Stimulated activated CD4-positive, alpha-beta T cell treated with anti-CD3 and anti-CD28 coated beads, Interleukin-15, amount 100 ng/mL, for 48 hours (primary cell): ENCODE measurements at regions not wholly inside any gene's neighbourhood (a gene's known extent, or its start where the extent isn't known, plus 50 kb on each side); places are given as distances from the start of the nearest gene placed in this dataset.

Experiments
- DNase-seq, 2 donors: peaks; one replicate each; pipeline ENCODE4 v3.0.0-alpha.2; 2020; ENCODE audit warnings: low read depth in 2 of 2

DNA sequence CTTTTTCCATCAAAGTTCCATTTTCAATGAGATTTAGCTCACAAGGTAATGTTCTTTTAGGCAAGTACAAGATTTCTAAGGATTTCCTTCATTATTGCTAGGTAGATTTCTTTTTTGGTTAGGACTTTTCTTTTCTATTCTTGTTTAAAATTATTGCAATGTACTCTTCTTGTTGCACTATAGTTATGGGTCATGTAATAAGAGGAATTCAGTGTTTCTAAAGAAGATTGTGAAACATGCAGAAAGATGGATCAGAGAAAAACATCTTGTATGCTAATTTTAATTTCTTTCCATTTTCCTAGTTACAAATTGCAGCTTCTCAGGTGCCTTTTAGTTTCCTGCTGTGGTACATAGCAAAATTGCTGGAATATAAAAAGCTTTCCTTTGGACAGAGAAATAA, 56.1 kb downstream of the BTG1 start:
- no peak for DNase-seq

DNA sequence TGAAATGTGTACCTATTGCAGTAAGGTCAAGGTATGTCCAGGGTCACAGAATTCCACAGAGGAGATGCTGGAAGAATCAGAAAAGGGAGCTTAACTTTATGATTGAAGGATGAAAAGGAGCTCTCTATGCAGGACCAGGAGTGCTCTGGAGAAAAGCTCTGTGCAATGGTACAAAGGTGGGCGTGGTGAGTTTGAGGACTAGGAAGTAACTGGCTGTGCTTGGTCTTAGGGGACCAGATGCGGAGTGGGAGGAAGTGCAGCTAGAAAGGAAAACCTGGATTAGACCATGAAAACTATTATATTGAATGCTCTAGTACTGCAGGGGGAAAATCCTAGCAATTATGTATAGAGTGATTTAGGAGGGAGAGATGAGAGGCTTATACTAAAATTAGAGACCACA, 56.8 kb downstream of the BTG1 start:
- no peak for DNase-seq

DNA sequence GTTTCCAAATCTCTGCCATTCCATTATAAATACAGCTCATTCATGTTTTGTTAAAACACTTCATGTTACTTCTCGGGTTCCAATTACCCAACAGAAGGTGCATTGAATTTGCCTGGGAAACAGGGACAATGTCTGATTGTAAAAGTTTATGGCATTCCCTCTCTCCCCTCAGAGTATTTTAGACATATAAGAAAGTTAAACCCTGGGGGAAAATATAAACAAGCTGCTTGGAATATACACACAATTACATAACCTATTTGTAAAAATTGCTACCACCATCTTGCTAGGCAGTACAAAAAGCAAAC, 60.0 kb downstream of the BTG1 start:
- no peak for DNase-seq

DNA sequence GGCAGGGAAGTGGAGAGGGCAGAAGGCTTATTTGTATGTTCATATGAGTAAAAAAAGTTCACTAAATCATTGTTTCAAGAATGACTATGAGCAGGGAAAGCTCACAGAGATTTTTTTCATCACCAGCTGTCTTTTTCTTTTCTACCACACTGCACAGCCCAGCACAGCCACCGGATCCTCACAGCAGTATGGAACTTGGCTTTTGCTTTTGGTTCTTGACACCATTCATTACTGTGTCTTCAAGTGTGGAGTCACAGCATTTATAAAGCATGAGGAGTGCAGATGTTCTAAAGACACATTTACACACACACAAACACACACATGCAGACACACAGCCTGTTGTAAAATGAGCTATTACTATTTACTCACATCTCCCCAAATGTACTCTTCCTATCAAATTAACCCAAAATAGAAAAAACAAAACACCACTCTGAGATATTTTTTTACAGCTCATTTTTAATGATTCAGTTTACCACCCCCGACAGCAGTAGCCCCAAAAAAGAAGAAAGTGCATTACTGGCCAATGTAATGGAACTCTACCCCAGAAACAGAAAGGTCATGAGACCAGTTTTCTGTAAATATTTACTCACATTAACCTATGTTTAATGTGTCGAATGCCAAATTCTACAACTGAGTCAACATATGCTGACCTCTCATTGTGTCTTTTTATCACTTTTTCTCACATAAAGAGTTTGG, 60.5 kb downstream of the BTG1 start:
- DNase-seq: no peak

DNA sequence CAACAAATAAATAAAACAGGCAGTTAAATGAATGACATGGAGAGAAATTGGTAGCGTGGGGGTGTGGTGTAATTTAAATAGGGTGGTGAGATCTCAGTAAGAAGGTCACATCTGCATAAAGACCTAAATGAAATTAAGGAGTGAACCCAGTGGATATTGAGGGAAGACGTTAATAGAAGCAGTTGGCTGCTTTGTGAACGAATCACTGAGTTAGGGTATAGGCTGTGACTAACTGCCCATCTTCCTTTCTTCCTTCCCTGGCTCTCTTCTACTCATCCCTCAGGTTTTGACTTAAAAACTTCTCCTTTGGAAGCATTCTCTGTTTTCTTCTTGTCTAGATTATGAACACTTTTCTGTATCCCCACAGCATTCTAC, 64.7 kb downstream of the BTG1 start:
- no peak for DNase-seq

DNA sequence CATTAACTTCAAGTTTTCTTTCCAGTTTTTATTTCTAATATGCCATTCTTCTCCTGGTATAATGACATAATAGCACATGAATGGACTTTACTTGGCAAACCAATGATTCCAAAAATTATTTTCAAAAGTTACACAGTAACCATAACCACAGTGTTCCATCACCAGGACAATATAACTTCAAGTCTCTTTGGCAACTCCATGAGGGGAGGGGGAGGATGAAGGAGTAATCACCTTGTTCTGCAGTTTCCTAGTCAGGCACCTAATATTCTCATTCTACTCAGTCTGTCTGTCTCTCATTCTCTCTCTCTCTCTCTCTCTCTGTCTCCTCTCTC, 66.6 kb downstream of the BTG1 start:
- DNase-seq: no peak

DNA sequence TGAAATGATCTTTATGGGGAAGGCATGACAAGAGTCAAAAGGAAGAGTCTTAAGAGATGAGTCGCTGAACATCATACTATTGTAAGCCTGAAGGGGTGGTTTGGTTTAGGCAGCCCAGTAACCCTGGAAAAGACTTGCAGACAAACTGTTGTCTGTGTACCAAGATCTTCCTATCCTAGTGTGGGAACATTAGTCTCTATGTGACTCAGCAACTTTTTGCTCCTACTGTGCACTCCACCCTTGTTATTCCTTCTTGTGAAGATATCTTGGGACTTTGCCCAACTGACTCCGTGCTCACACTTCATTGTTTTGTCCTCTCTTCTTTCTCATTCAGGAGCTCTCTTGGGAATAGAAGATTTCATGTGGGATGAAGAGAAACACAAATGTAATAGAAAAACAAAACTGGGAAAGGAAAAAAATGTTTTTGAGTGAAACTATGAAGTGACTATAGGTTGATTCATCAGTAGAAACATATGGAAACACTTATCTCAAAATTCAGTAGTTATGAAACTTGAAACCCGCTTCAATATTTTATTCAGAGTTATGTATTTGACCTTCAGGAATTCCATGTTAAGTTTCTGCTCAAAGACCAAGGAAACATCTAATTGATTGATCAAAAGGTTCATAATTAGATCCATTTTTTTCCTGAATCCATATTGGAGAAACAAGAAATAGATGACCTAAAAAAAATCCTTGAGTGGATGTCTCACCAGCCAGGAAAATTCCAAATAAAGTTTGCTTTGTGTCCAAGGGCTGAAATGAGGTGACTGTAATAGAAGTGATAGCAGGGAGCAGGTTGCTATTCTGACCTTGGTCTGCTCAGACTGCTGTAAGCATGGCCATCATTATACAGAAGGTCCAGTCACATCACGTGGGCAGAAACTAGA, 67.2 kb downstream of the BTG1 start:
- peak in 1 of 2 donors; percentile 19 for DNase-seq

DNA sequence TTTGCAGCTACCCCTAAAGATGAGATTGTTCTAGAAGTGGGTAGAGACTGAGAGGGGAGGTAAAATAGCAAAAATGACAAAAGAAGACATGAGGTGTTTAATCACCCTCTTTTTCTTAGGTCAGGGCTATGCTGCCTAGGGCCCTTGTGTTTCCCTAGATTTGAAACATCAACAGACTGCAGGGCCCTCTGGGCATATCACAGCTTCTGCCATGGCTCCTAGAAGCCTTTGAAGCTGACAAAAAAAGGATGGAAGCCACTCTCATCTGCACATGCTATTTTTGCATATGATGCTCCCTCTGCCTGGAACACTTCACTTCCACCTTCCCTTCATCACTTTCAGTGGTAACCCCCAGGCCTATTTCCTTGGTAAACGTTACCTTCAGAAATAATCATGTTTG, 68.1 kb downstream of the BTG1 start:
- no peak for DNase-seq

DNA sequence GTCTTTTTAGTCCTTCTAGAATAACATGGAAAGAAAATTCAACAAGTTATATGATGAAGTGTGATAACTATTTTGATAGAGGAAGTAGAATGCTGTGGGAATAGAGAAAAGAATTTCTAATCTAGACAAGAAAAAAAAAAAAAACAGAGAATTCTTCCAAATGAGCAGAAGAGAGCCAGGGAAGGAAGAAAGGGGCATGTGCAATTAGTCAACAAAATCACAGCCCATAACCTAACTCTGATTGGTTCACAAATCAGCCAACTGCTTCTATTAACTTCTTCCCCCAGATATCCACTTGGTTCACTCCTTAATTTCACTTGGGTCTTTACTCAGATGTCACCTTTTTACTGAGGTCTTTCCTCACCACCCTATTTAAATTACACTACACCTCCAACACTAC, 69.5 kb downstream of the BTG1 start:
- DNase-seq: no peak

DNA sequence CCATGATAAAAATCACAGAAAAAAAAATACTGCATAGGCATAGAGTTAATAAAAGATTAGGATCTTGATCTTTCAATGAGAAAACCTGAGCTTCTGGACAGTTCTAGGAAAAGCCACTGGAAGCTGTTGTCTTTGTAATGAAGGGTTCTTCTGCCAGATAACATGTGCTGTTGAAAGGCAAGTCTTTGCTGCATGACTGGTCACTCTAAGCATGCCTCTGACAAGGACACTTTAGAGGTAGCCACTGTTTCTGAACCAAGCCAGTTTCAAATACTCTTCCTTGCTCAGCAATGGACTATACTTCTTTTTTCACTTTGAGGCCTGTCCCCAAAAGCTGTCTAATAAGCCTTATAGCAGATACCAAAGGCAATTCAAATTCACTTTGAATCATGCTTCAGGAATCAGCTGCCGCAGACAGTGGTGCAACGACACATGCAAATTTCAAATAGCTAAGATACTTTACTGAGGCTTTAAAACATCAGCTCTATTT, 70.2 kb downstream of the BTG1 start:
- DNase-seq: no peak

DNA sequence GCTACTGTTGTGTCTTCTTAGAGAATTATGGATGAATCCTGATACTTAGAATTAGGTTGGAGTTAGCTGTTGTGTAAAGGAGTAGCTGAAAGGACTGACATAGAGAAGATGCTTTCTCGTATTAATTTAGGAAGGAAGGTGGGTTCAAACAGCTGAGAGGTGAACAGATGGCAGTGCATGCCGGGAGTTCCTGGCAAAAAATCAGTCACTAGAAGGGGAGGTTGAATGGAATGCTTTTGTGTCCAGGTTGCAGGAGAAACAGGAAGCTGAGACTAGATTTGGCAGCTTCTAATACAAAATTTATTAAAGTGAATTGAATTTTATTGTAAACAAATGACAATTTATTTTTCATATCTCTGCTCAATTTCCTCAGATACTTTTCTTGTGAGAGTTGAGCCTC, 70.8 kb downstream of the BTG1 start:
- DNase-seq: no peak

DNA sequence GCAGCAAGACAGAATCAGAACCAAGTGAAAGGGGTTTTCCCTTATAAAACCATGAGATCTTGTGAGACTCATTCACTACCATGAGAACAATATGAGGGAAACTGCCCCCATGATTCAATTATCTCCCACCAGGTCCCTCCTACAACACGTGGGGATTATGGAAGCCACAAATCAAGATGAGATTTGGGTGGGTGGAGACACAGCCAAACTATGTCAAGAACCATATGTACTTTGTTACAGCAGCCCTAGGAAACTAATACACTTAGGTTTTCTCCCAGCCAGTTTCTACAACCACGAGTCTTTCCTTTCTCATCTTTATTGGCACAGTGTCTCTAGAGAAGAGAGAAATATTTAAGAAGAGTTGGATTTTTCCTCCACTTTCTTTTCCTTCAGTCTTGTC, 72.6 kb downstream of the BTG1 start:
- DNase-seq: no peak

DNA sequence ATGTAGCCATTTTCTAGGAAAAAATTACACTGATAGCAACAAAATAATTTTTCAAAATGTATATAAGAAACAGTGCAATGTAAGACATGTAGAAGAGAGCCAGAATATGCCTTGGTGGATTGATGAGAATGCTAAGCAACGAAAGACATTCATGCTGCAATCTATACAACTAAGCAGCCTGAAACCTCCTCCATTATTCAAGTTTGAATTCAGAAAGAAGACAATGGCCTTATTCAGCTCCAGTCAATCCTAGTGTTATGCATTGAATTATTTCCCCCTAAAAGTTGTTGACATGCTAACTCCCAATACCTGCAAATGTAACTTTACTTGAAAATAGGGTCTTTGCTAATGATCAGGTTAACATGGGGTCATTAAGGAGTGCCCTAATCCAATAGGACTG, 73.5 kb downstream of the BTG1 start:
- no peak for DNase-seq

DNA sequence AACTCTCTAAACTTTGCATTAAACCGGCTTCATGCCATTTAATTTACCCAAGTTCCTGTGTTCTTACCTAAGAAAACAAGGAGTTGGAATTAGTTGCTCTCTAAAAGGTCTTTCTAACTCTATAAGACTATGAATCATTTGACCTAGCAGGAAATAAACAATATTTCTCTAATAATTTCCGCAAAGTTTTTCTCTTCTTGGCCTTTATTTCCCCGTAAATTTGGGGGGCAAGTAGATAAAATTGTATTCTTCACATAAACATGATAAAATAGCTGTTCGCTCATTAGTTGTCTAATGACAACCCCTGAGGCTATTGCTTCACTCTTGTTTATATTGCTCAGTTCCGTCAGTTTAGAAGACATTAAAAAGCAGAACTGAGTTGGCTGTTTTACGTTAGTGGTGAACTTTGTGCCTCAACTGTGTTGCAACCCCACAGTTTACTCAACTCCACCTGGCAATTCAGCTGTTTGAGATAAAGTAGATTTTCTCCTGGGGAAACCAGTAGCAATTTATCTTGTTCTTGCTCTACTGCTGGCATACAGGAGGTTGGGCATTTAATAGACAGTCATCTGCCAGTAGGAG, 74.7 kb downstream of the BTG1 start:
- no peak for DNase-seq

DNA sequence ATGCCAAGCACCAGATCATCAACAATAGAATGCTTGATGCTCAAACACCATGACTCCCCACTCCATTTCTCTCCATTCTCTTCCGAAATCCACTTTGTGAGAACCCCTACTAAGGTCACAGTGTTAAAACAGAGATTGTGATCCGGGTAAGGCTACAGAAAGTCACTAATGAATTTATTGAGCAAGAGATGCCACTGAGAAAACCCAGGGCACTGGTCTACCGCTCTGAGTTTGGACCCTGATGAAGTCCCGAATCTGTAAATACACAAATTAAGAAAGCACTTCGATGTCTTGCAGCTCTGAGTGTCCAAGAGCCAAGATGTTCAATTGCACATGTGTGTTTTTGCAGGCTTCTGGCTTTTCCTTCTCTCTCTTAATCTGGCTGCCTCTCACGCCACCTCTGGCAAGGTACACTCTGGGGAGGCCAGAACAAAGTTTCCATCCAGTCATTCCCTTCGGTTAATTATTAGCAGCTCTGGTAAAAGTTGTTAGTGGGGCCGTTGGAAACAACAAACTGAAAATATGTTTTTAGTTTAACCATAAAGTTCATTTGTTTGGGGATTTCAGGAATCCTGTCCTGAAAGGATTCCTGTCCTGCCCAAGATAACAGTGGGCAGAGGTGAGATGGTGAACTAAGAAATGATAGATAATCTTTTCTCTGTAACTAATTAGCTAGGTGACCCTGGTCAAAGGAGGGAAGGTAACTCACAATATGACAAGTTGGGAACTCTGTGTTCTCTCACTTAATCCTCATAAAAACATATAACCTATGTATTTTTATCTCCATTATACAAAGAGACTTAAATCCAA, 75.4 kb downstream of the BTG1 start:
- no peak for DNase-seq

DNA sequence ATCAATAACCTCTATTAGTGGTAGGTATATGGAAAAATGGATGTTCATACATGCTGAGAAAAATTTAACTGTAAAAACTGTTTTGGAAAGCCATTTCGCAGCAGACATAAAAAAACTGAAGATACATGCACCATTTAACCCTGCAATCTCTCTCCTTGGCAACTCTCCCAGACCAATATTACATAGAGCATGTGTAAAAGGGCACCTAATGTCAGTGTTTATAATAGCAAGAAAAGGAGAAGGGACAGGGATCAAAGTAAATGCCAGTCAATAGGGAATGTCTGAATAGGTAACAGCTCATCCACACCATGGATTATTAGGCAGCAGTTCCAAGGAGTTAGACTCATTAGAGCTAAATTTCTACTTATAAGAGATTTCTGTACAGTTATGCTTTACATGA, 77.2 kb downstream of the BTG1 start:
- no peak for DNase-seq

DNA sequence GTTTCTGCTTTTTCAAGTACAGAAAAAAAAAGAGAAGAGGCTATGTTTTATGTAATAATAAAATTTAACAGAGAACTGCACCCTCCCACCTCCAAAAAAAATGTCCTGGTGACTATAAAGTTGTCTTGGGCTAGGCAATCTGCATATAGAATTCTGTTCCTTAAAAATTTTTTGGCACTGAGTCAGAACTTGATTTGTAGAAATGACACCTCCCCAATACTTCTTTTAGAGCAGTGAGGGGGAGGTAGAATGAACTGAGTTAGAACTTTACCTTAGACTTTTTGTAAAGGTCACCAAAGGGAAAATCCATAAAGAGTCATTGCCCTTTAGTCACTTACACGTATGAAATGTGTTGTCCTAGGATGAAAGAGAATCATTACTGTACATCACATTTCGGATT, 80.0 kb downstream of the BTG1 start:
- no peak for DNase-seq

DNA sequence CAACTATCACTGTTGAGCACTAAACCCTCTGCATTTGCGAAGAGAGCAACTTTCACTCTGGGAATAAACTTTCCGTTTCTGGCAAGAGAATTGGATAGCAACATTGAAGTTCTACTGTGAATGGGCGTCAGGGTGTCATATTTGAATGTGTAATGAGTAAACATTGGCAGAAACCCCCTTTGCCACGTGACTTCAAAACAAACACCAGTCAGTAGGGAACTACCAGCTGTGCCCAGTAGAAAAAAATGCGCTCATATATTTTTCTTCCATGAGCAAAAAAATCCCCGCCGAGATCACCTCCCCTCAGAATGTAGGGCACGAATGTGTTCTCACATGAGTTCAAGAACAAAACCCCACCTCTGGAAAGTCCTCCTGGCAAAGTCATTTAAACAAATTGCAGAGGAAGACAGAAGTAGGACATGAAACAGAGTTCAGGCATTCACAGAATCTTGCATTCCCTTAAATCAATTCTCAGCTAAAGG, 80.6 kb downstream of the BTG1 start:
- peak; percentile 23 to 30 for DNase-seq

DNA sequence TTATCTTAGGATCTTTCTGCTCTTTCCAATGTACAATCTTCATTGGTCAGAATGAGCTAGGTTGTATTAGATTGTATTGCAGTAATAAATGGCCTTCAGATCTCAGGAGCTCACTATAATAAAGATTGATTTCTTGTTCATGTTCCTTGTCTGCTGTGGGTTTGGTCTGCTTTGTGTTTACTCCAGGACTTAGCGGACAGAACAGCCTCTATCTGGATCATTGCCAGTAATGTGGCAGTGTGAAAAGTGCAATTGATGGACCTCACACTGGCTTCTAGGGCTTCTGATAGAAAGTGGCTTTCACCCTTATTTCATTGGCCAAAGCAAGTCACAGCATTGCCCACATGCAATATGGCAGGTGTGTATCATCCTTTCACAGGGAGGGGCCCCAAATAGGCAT, 81.2 kb downstream of the BTG1 start:
- DNase-seq: no peak

DNA sequence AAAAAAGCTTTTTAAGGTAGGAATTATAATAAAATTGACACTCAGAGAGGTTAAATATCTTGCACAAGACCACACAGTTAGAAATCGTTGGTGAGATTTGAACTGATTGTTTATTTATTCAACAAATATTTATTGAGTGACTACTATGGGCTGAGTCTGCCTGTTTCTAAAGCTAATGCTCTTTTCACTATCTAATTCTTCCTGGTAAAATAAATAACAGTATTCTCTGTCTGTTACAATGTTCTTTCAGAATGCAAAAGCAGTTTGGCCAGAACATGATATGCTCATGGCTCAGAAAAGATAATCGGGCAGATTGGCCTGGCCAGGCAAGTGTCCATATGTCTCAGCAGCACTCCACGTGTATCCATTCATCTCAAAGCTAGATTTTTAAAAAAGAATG, 82.0 kb downstream of the BTG1 start:
- DNase-seq: no peak

DNA sequence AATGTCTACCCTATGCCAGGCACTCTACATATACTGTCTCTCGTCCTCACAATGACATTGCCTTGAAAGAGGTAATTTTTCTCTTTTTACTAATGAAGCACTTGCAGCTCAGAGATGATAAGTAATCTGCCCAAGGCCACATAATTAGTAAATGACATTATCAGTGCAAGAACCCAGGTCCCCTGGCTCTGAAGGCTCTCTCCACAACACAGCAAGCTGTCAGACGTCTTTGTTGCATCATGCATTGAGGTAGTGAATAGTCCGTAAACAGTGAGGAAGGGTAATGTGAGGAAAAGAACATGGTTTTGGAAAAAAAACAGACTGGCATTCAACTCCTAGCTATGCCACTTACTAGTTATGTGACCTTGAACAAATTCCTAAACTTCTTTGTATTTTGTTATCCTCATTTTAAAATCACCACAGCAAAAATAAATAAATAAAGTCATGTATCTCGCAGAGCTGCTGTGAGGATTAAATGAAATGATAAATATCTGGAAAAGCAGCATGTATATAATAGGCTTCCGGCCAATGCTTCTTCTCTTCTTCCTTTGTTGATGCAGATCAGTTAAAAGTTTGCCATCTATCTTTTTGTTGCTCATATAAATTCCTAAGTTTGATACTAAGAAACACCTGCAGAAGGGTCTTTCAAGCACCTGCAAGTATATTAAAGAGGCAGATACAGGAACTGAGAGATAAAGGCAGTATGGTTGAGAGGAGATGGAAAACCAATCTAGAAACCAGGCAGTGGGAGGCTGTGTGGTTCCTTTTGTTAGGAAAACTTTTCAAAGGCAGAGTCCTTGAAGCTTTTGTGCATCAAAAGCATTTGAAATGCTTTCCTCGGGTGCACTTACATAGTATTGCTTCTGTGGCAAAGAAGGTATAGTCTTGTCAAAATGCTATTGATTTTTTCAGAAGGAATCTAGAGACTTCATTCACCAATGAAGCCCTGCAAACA, 82.8 kb downstream of the BTG1 start:
- no peak for DNase-seq
